ENCODE measurements at regions not wholly inside any gene's neighbourhood (a gene's known extent, or its start where the extent isn't known, plus 50 kb on each side); places are given as distances from the start of the nearest gene placed in this dataset.

GRCh38 chr2:180893752-180894151, 86.7 kb upstream of the UBE2E3 start:
- H3K36me3 Mint-ChIP-seq (ENCODE audit: insufficient read depth, unreplicated experiment), result no peaks in the 10 kb centered on the region
- DNase-seq (ENCODE audit: unreplicated experiment), result no peak
- CTCF ChIA-PET, result no interaction called here
- POLR2A ChIA-PET, result no interaction called here
- H3K4me3 Mint-ChIP-seq (ENCODE audit: unreplicated experiment), result no peak overlapping the region
- peaks cover 6% of the 10 kb centered on the region for H3K9me3 Mint-ChIP-seq (ENCODE audit: unreplicated experiment)
- H3K27me3 Mint-ChIP-seq (ENCODE audit: insufficient read depth, unreplicated experiment), result no peaks in the 10 kb centered on the region
- no peak for TF ChIP-seq CTCF (IDR thresholded peaks at IDR 0.05; ENCODE audit: unreplicated experiment)
- no TSS peak for BruUV-seq (replicated peaks)
- no peak overlapping the region for H3K27ac Mint-ChIP-seq (ENCODE audit: low read depth, unreplicated experiment)
- no peaks in the 10 kb centered on the region for H3K4me1 Mint-ChIP-seq (ENCODE audit: insufficient read depth, unreplicated experiment)
- intact Hi-C loops (cut with micrococcal nuclease), result no loop called here

GRCh38 chr2:180892091-180892490, 88.3 kb upstream of the UBE2E3 start:
- BruUV-seq (replicated peaks), result no TSS peak
- Mint-ChIP-seq H3K4me1 (ENCODE audit: insufficient read depth, unreplicated experiment) (no peaks in the 10 kb centered on the region), H3K4me3 (ENCODE audit: unreplicated experiment) (no peak overlapping the region), H3K27ac (ENCODE audit: low read depth, unreplicated experiment) (no peak overlapping the region), H3K36me3 (ENCODE audit: insufficient read depth, unreplicated experiment) (no peaks in the 10 kb centered on the region), H3K27me3 (ENCODE audit: insufficient read depth, unreplicated experiment) (no peaks in the 10 kb centered on the region), H3K9me3 (ENCODE audit: unreplicated experiment) (peaks cover 6% of the 10 kb centered on the region)
- POLR2A ChIA-PET, result no interaction called here
- CTCF ChIA-PET, result no interaction called here
- TF ChIP-seq CTCF (IDR thresholded peaks at IDR 0.05; ENCODE audit: unreplicated experiment), result no peak
- DNase-seq (ENCODE audit: unreplicated experiment), result no peak
- intact Hi-C loops (cut with micrococcal nuclease), result no loop called here

- POLR2A ChIA-PET, result no interaction called here
- Mint-ChIP-seq H3K36me3 (ENCODE audit: insufficient read depth, unreplicated experiment) (no peaks in the 10 kb centered on the region), H3K27me3 (ENCODE audit: insufficient read depth, unreplicated experiment) (no peaks in the 10 kb centered on the region), H3K27ac (ENCODE audit: low read depth, unreplicated experiment) (no peak overlapping the region), H3K4me3 (ENCODE audit: unreplicated experiment) (no peak overlapping the region), H3K4me1 (ENCODE audit: insufficient read depth, unreplicated experiment) (no peaks in the 10 kb centered on the region), H3K9me3 (ENCODE audit: unreplicated experiment) (peaks cover under 1% of the 10 kb centered on the region)
- intact Hi-C loops (cut with micrococcal nuclease), result no loop called here
- CTCF ChIA-PET, result no interaction called here
- DNase-seq (ENCODE audit: unreplicated experiment), result no peak
- TF ChIP-seq CTCF (IDR thresholded peaks at IDR 0.05; ENCODE audit: unreplicated experiment), result no peak
- BruUV-seq (replicated peaks), result no TSS peak
Measured at GRCh38 chr2:180891360-180891759, 89.0 kb upstream of the UBE2E3 start.

GRCh38 chr2:180890781-180891180, 89.6 kb upstream of the UBE2E3 start:
- Mint-ChIP-seq H3K36me3 (ENCODE audit: insufficient read depth, unreplicated experiment) (no peaks in the 10 kb centered on the region), H3K4me3 (ENCODE audit: unreplicated experiment) (no peak overlapping the region), H3K4me1 (ENCODE audit: insufficient read depth, unreplicated experiment) (no peaks in the 10 kb centered on the region), H3K9me3 (ENCODE audit: unreplicated experiment) (no peaks in the 10 kb centered on the region), H3K27me3 (ENCODE audit: insufficient read depth, unreplicated experiment) (no peaks in the 10 kb centered on the region), H3K27ac (ENCODE audit: low read depth, unreplicated experiment) (no peak overlapping the region)
- BruUV-seq (replicated peaks), result no TSS peak
- ChIA-PET POLR2A (no interaction called here), CTCF (no interaction called here)
- intact Hi-C loops (cut with micrococcal nuclease), result no loop called here
- no peak for TF ChIP-seq CTCF (IDR thresholded peaks at IDR 0.05; ENCODE audit: unreplicated experiment)
- DNase-seq (ENCODE audit: unreplicated experiment), result peak; percentile 18
